Neural crest cell (in vitro differentiated cells): ENCODE measurements at regions not wholly inside any gene's neighbourhood (a gene's known extent, or its start where the extent isn't known, plus 50 kb on each side); places are given as distances from the start of the nearest gene placed in this dataset.

ENCODE experiments used
- DNase-seq: peaks from one replicate; pipeline ENCODE4 v3.0.0; 2021; ENCODE audit warnings: low read depth, mixed read lengths, low spot score
- H3K27ac Mint-ChIP-seq: one replicate; pipeline ENCODE4 v1.8.0; 2021; ENCODE audit warnings: mild to moderate bottlenecking, mixed read lengths; ENCODE audit not compliant: unreplicated experiment
- H3K27me3 Mint-ChIP-seq: 2 replicates; pipeline ENCODE4 v1.8.0; 2021; ENCODE audit warnings: low read depth, mild to moderate bottlenecking, mixed read lengths
- H3K36me3 Mint-ChIP-seq: 2 replicates; pipeline ENCODE4 v1.8.0; 2021; ENCODE audit warnings: low read depth, mild to moderate bottlenecking, mixed read lengths
- H3K4me1 Mint-ChIP-seq: 2 replicates; pipeline ENCODE4 v1.8.0; 2021; ENCODE audit warnings: mixed read lengths
- H3K4me3 Mint-ChIP-seq: one replicate; pipeline ENCODE4 v1.8.0; 2021; ENCODE audit warnings: mild to moderate bottlenecking, mixed read lengths
- H3K9me3 Mint-ChIP-seq: 2 replicates; pipeline ENCODE4 v1.8.0; 2021; ENCODE audit warnings: mixed read lengths
- TF ChIP-seq, protein P1 (sequence below): fragments of 200-600 bp; sonication (generic); conservative IDR thresholded peaks from 2 replicates; pipeline ENCODE4 v1.5.0; 2021; ENCODE audit warnings: antibody characterized with exemption, mild to moderate bottlenecking

DNA sequence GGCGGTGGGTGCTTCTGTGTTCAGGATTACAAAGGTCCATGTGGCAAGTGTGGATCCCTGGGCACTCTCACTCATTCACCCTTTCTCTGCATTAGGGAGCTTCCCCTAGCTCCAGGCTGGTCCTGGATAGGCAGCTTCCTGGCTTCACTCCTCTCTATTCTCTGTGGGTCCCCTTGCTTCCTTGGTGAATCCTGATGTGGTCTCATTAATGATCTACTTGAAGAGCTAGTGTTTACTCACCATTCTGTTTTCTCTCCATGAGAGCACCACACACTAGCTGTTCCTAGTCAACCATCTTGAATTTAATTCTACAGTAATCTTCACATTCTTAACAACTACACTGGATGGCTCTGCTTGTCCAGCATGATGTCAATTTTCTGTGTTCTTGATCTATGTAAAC is 90.0 kb upstream of the PLPPR1 start:
- Mint-ChIP-seq H3K27me3 (peaks cover 1% of the 10 kb centered on the region), H3K4me1 (no peaks in the 10 kb centered on the region), H3K27ac (no peak overlapping the region), H3K9me3 (peaks cover 2% of the 10 kb centered on the region), H3K36me3 (no peaks in the 10 kb centered on the region), H3K4me3 (no peak overlapping the region)
- no peak for DNase-seq
- TF ChIP-seq, protein P1, sequence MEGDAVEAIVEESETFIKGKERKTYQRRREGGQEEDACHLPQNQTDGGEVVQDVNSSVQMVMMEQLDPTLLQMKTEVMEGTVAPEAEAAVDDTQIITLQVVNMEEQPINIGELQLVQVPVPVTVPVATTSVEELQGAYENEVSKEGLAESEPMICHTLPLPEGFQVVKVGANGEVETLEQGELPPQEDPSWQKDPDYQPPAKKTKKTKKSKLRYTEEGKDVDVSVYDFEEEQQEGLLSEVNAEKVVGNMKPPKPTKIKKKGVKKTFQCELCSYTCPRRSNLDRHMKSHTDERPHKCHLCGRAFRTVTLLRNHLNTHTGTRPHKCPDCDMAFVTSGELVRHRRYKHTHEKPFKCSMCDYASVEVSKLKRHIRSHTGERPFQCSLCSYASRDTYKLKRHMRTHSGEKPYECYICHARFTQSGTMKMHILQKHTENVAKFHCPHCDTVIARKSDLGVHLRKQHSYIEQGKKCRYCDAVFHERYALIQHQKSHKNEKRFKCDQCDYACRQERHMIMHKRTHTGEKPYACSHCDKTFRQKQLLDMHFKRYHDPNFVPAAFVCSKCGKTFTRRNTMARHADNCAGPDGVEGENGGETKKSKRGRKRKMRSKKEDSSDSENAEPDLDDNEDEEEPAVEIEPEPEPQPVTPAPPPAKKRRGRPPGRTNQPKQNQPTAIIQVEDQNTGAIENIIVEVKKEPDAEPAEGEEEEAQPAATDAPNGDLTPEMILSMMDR, result no peak

- peaks cover 7% of the 10 kb centered on the region for H3K27me3 Mint-ChIP-seq
- H3K4me3 Mint-ChIP-seq, result no peak overlapping the region
- no peak for DNase-seq
- TF ChIP-seq, protein P1, result no peak
- peaks cover 4% of the 10 kb centered on the region for H3K9me3 Mint-ChIP-seq
- no peaks in the 10 kb centered on the region for H3K36me3 Mint-ChIP-seq
- H3K4me1 Mint-ChIP-seq, result no peaks in the 10 kb centered on the region
- no peak overlapping the region for H3K27ac Mint-ChIP-seq
Observed at GRCh38 chr9:100939636-100940035, 88.9 kb upstream of the PLPPR1 start.

GRCh38 chr9:100959226-100959625 is 69.3 kb upstream of the PLPPR1 start:
- TF ChIP-seq, protein P1, result no peak
- no peak for DNase-seq
- Mint-ChIP-seq H3K9me3 (no peaks in the 10 kb centered on the region), H3K36me3 (no peaks in the 10 kb centered on the region), H3K27me3 (no peaks in the 10 kb centered on the region), H3K4me1 (no peaks in the 10 kb centered on the region), H3K4me3 (no peak overlapping the region), H3K27ac (no peak overlapping the region)
